ENCODE measurements at regions not wholly inside any gene's neighbourhood (a gene's known extent, or its start where the extent isn't known, plus 50 kb on each side); places are given as distances from the start of the nearest gene placed in this dataset.

- Histone ChIP-seq H3K36me3 (replicated peaks in 1 of 2; ENCODE audit: control insufficient read depth in 1 of 2, insufficient read depth in 2 of 2, low read length in 2 of 2) (no peaks in the 10 kb centered on the region), H2AFZ (ENCODE audit: insufficient read depth, low read depth, low read length, poor library complexity, severe bottlenecking) (no peak overlapping the region), H3K9me3 (replicated peaks in 1 of 2; ENCODE audit: control insufficient read depth in 1 of 2, insufficient read depth in 1 of 2, low read length in 2 of 2) (no peaks in the 10 kb centered on the region), H3K9ac (ENCODE audit: insufficient read depth, low read length, poor library complexity, severe bottlenecking) (no peak overlapping the region), H3K27ac (ENCODE audit: low read depth in 1 of 2, low read length in 2 of 2) (no peak overlapping the region), H3K79me2 (ENCODE audit: insufficient read depth, low read length) (no peaks in the 10 kb centered on the region), H3K4me1 (ENCODE audit: control insufficient read depth in 1 of 2, insufficient read depth in 2 of 2, low read length in 2 of 2) (peaks cover 36% of the 10 kb centered on the region in 2 donors), H3K27me3 (ENCODE audit: control insufficient read depth in 2 of 2, insufficient read depth in 2 of 2, low read length in 2 of 2) (no peaks in the 10 kb centered on the region), H4K20me1 (ENCODE audit: insufficient read depth, low read length) (no peaks in the 10 kb centered on the region), H3K4me3 (replicated peaks in 1 of 3; ENCODE audit: low read depth in 2 of 3, low read length in 3 of 3) (no peak overlapping the region), H3K4me2 (replicated peaks; ENCODE audit: extremely low read depth, low read length, poor library complexity, severe bottlenecking) (no peak overlapping the region)
- H3K9me3 Mint-ChIP-seq: no peaks in the 10 kb centered on the region
- TF ChIP-seq CTCF (IDR thresholded peaks at IDR 0.05): no peak
- no peaks in the 10 kb centered on the region for H3K36me3 Mint-ChIP-seq
- peaks cover 44% of the 10 kb centered on the region for H3K4me1 Mint-ChIP-seq
- peaks cover 0 to 2% (median 0%) of the 10 kb centered on the region in 3 donors for H3K27me3 Mint-ChIP-seq (ENCODE audit: low read depth in 3 of 3)
- intact Hi-C loops (cut with micrococcal nuclease): no loop called here
- no peak overlapping the region for H3K27ac Mint-ChIP-seq
- WGBS (ENCODE audit: insufficient coverage): 89% methylated on average over 10 of the region's 11 CpGs
- no peak for DNase-seq
- H3K4me3 Mint-ChIP-seq: no peak overlapping the region
Observed at GRCh38 chr2:10968176-10968575, 56.4 kb downstream of the KCNF1 start.

- Histone ChIP-seq H4K20me1 (ENCODE audit: insufficient read depth, low read length) (no peaks in the 10 kb centered on the region), H3K79me2 (ENCODE audit: insufficient read depth, low read length) (no peaks in the 10 kb centered on the region), H3K36me3 (replicated peaks in 1 of 2; ENCODE audit: control insufficient read depth in 1 of 2, insufficient read depth in 2 of 2, low read length in 2 of 2) (no peaks in the 10 kb centered on the region), H3K4me2 (replicated peaks; ENCODE audit: extremely low read depth, low read length, poor library complexity, severe bottlenecking) (no peak overlapping the region), H3K9me3 (replicated peaks in 1 of 2; ENCODE audit: control insufficient read depth in 1 of 2, insufficient read depth in 1 of 2, low read length in 2 of 2) (no peaks in the 10 kb centered on the region), H3K4me3 (replicated peaks in 1 of 3; ENCODE audit: low read depth in 2 of 3, low read length in 3 of 3) (no peak overlapping the region), H3K9ac (ENCODE audit: insufficient read depth, low read length, poor library complexity, severe bottlenecking) (no peak overlapping the region), H3K27me3 (ENCODE audit: control insufficient read depth in 2 of 2, insufficient read depth in 2 of 2, low read length in 2 of 2) (no peaks in the 10 kb centered on the region), H3K4me1 (ENCODE audit: control insufficient read depth in 1 of 2, insufficient read depth in 2 of 2, low read length in 2 of 2) (peaks cover 20 to 21% of the 10 kb centered on the region in 2 donors), H3K27ac (ENCODE audit: low read depth in 1 of 2, low read length in 2 of 2) (no peak overlapping the region), H2AFZ (ENCODE audit: insufficient read depth, low read depth, low read length, poor library complexity, severe bottlenecking) (no peak overlapping the region)
- no CpG with 5 or more reads among the region's 3 CpGs for WGBS (ENCODE audit: insufficient coverage)
- H3K4me3 Mint-ChIP-seq: no peak overlapping the region
- peaks cover 0 to 3% (median 0%) of the 10 kb centered on the region in 3 donors for H3K27me3 Mint-ChIP-seq (ENCODE audit: low read depth in 3 of 3)
- H3K4me1 Mint-ChIP-seq: peaks cover 30% of the 10 kb centered on the region
- DNase-seq: no peak
- H3K9me3 Mint-ChIP-seq: peaks cover 0 to 8% (median 1%) of the 10 kb centered on the region in 7 donors
- peaks cover 0 to 3% of the 10 kb centered on the region in 2 donors for H3K36me3 Mint-ChIP-seq
- intact Hi-C loops (cut with micrococcal nuclease): no loop called here
- H3K27ac Mint-ChIP-seq: no peak overlapping the region
- no peak for TF ChIP-seq CTCF (IDR thresholded peaks at IDR 0.05)
Observed at GRCh38 chr2:10970666-10971065, 58.9 kb downstream of the KCNF1 start.

All from CD14-positive monocyte (primary cell).